Mesothelial cell of epicardium (in vitro differentiated cells): ENCODE measurements at regions not wholly inside any gene's neighbourhood (a gene's known extent, or its start where the extent isn't known, plus 50 kb on each side); places are given as distances from the start of the nearest gene placed in this dataset.

ENCODE experiments used
- DNase-seq, 2 experiments: peaks; one replicate each; pipeline ENCODE4 v3.0.0; 2021; ENCODE audit warnings: low spot score in 2 of 2; ENCODE audit not compliant: unreplicated experiment in 2 of 2
- H3K27ac Mint-ChIP-seq: 2 replicates; pipeline ENCODE4 v1.8.0; 2021; ENCODE audit warnings: mixed read lengths
- H3K27me3 Mint-ChIP-seq: 2 replicates; pipeline ENCODE4 v1.8.0; 2021; ENCODE audit warnings: low read depth, mixed read lengths
- H3K36me3 Mint-ChIP-seq: 2 replicates; pipeline ENCODE4 v1.8.0; 2021; ENCODE audit warnings: mixed read lengths
- H3K4me1 Mint-ChIP-seq: 2 replicates; pipeline ENCODE4 v1.8.0; 2021; ENCODE audit warnings: mixed read lengths
- H3K4me3 Mint-ChIP-seq: 2 replicates; pipeline ENCODE4 v1.8.0; 2021; ENCODE audit warnings: mild to moderate bottlenecking, moderate library complexity, mixed read lengths
- H3K9me3 Mint-ChIP-seq: 2 replicates; pipeline ENCODE4 v1.8.0; 2021; ENCODE audit warnings: mixed read lengths
- CTCF ChIP-seq: fragments of 200-600 bp; sonication (generic); IDR thresholded peaks from one replicate; pipeline ENCODE4 v1.5.0; 2021; ENCODE audit warnings: antibody characterized with exemption; ENCODE audit not compliant: unreplicated experiment

- H3K27me3 Mint-ChIP-seq: no peaks in the 10 kb centered on the region
- peaks cover 3% of the 10 kb centered on the region for H3K9me3 Mint-ChIP-seq
- DNase-seq: no peak
- no peak overlapping the region for H3K27ac Mint-ChIP-seq
- H3K36me3 Mint-ChIP-seq: no peaks in the 10 kb centered on the region
- no peaks in the 10 kb centered on the region for H3K4me1 Mint-ChIP-seq
- H3K4me3 Mint-ChIP-seq: no peak overlapping the region
- no peak for TF ChIP-seq CTCF
These were observed 593.7 kb upstream of the MMS22L start for GRCh38 chr6:97876711-97877110.

- Mint-ChIP-seq H3K9me3 (no peaks in the 10 kb centered on the region), H3K4me1 (no peaks in the 10 kb centered on the region), H3K27me3 (no peaks in the 10 kb centered on the region), H3K4me3 (no peak overlapping the region), H3K27ac (no peak overlapping the region), H3K36me3 (no peaks in the 10 kb centered on the region)
- DNase-seq: no peak
- TF ChIP-seq CTCF: no peak
These were observed 599.7 kb upstream of the MMS22L start for GRCh38 chr6:97882755-97883154.

GRCh38 chr6:97885325-97885724, 602.3 kb upstream of the MMS22L start:
- H3K4me1 Mint-ChIP-seq: no peaks in the 10 kb centered on the region
- no peaks in the 10 kb centered on the region for H3K9me3 Mint-ChIP-seq
- no peaks in the 10 kb centered on the region for H3K27me3 Mint-ChIP-seq
- no peak for TF ChIP-seq CTCF
- DNase-seq: no peak
- H3K36me3 Mint-ChIP-seq: no peaks in the 10 kb centered on the region
- no peak overlapping the region for H3K27ac Mint-ChIP-seq
- no peak overlapping the region for H3K4me3 Mint-ChIP-seq

GRCh38 chr6:97885828-97886227, 602.8 kb upstream of the MMS22L start:
- H3K4me1 Mint-ChIP-seq: no peaks in the 10 kb centered on the region
- DNase-seq: no peak
- no peak overlapping the region for H3K4me3 Mint-ChIP-seq
- no peak overlapping the region for H3K27ac Mint-ChIP-seq
- no peak for TF ChIP-seq CTCF
- no peaks in the 10 kb centered on the region for H3K9me3 Mint-ChIP-seq
- no peaks in the 10 kb centered on the region for H3K36me3 Mint-ChIP-seq
- no peaks in the 10 kb centered on the region for H3K27me3 Mint-ChIP-seq

- no peaks in the 10 kb centered on the region for H3K27me3 Mint-ChIP-seq
- H3K36me3 Mint-ChIP-seq: no peaks in the 10 kb centered on the region
- DNase-seq: no peak
- H3K4me1 Mint-ChIP-seq: peaks cover 3% of the 10 kb centered on the region
- H3K4me3 Mint-ChIP-seq: no peak overlapping the region
- no peak overlapping the region for H3K27ac Mint-ChIP-seq
- H3K9me3 Mint-ChIP-seq: peaks cover 8% of the 10 kb centered on the region
- no peak for TF ChIP-seq CTCF
These were observed 618.5 kb upstream of the MMS22L start for GRCh38 chr6:97901531-97901930.

GRCh38 chr6:97909380-97909779, 626.4 kb upstream of the MMS22L start:
- no peaks in the 10 kb centered on the region for H3K36me3 Mint-ChIP-seq
- no peak overlapping the region for H3K4me3 Mint-ChIP-seq
- DNase-seq: no peak
- H3K27ac Mint-ChIP-seq: no peak overlapping the region
- TF ChIP-seq CTCF: no peak
- H3K9me3 Mint-ChIP-seq: peaks cover 16% of the 10 kb centered on the region
- no peaks in the 10 kb centered on the region for H3K27me3 Mint-ChIP-seq
- no peaks in the 10 kb centered on the region for H3K4me1 Mint-ChIP-seq
